OCI-LY7 (cell line): ENCODE measurements at regions not wholly inside any gene's neighbourhood (a gene's known extent, or its start where the extent isn't known, plus 50 kb on each side); places are given as distances from the start of the nearest gene placed in this dataset.

Source experiments
- EZH2phosphoT487 ChIP-seq: fragments of 200-600 bp; sonication (generic); IDR thresholded peaks from 2 replicates; pipeline ENCODE4 v1.6.1; 2018; ENCODE audit warnings: low read depth, borderline replicate concordance, mild to moderate bottlenecking, mixed run types, antibody characterized with exemption, low read length, moderate library complexity, mixed read lengths
- TF ChIP-seq, protein P1 (sequence below): fragments of 200-600 bp; sonication (generic); conservative IDR thresholded peaks from 2 replicates; pipeline ENCODE4 v1.5.1; 2014; ENCODE audit warnings: mild to moderate bottlenecking, antibody characterized with exemption, low read length, moderate library complexity, mixed read lengths

DNA sequence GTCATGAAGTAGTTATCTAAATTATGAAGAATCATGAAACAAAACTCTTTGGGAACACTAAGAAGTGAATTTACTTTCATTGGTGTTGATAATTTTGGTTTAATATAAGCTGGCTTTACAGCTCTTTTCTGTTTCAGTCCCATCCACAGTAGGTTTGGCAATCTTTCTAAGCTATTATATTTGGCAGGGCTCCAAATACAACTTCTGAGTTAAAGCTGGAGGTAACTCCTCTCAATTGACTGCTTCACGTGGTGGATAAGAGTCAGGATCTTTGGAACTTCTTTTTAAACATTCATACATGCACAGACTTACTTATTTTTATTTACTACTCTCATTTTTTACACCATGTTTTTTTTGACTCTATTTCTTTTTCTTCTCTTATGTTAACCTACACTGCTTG is 106.5 kb upstream of the EPHA3 start:
- TF ChIP-seq, protein P1, sequence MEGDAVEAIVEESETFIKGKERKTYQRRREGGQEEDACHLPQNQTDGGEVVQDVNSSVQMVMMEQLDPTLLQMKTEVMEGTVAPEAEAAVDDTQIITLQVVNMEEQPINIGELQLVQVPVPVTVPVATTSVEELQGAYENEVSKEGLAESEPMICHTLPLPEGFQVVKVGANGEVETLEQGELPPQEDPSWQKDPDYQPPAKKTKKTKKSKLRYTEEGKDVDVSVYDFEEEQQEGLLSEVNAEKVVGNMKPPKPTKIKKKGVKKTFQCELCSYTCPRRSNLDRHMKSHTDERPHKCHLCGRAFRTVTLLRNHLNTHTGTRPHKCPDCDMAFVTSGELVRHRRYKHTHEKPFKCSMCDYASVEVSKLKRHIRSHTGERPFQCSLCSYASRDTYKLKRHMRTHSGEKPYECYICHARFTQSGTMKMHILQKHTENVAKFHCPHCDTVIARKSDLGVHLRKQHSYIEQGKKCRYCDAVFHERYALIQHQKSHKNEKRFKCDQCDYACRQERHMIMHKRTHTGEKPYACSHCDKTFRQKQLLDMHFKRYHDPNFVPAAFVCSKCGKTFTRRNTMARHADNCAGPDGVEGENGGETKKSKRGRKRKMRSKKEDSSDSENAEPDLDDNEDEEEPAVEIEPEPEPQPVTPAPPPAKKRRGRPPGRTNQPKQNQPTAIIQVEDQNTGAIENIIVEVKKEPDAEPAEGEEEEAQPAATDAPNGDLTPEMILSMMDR: no peak
- no peak for TF ChIP-seq EZH2phosphoT487
